Neural progenitor cell (in vitro differentiated cells): ENCODE measurements at regions not wholly inside any gene's neighbourhood (a gene's known extent, or its start where the extent isn't known, plus 50 kb on each side); places are given as distances from the start of the nearest gene placed in this dataset.

Experiments
- DNase-seq: peaks from one replicate; pipeline ENCODE4 v3.0.0-alpha.2; 2016; ENCODE audit warnings: low spot score
- H2AFZ ChIP-seq: fragments of 200-600 bp; sonication (generic); replicated peaks from 2 replicates; pipeline ENCODE4 v1.6.1; 2016; ENCODE audit warnings: antibody characterized with exemption
- H3F3A ChIP-seq: fragments of 200-600 bp; sonication (generic); 2 replicates; pipeline ENCODE4 v1.6.1; 2016; ENCODE audit warnings: antibody characterized with exemption, low read depth
- H3K27ac ChIP-seq: fragments of 200-600 bp; sonication (generic); 2 replicates; pipeline ENCODE4 v1.5.1; 2016; ENCODE audit warnings: mild to moderate bottlenecking
- H3K27me3 ChIP-seq: fragments of 200-600 bp; sonication (generic); 2 replicates; pipeline ENCODE4 v1.6.1; 2016; ENCODE audit warnings: mild to moderate bottlenecking, moderate library complexity
- H3K36me3 ChIP-seq: fragments of 200-600 bp; sonication (generic); 2 replicates; pipeline ENCODE4 v1.5.1; 2016
- H3K4me1 ChIP-seq: fragments of 200-600 bp; sonication (generic); 2 replicates; pipeline ENCODE4 v1.6.1; 2016; ENCODE audit warnings: mixed run types
- H3K4me2 ChIP-seq: fragments of 200-600 bp; sonication (generic); 2 replicates; pipeline ENCODE4 v1.6.1; 2016
- H3K4me3 ChIP-seq: fragments of 200-600 bp; sonication (generic); 2 replicates; pipeline ENCODE4 v1.5.1; 2016
- H3K79me2 ChIP-seq: fragments of 200-600 bp; sonication (generic); 2 replicates; pipeline ENCODE4 v1.6.1; 2016; ENCODE audit warnings: low read depth
- H3K9ac ChIP-seq: fragments of 200-600 bp; sonication (generic); 2 replicates; pipeline ENCODE4 v1.6.1; 2016
- H3K9me3 ChIP-seq: fragments of 200-600 bp; sonication (generic); 2 replicates; pipeline ENCODE4 v1.5.1; 2016; ENCODE audit warnings: low read depth
- H4K20me1 ChIP-seq: fragments of 200-600 bp; sonication (generic); 2 replicates; pipeline ENCODE4 v1.6.1; 2016; ENCODE audit warnings: low read depth
- H3K27ac Mint-ChIP-seq: 3 replicates; pipeline ENCODE4 v1.8.0; 2021; ENCODE audit warnings: mixed read lengths
- H3K27me3 Mint-ChIP-seq: 2 replicates; pipeline ENCODE4 v1.8.0; 2022; ENCODE audit warnings: low read depth, mild to moderate bottlenecking, inconsistent platforms, moderate library complexity, mixed read lengths; ENCODE audit not compliant: insufficient read depth
- H3K36me3 Mint-ChIP-seq: 3 replicates; pipeline ENCODE4 v1.8.0; 2021; ENCODE audit warnings: mixed read lengths
- H3K4me1 Mint-ChIP-seq: 3 replicates; pipeline ENCODE4 v1.8.0; 2021; ENCODE audit warnings: mixed read lengths
- H3K4me3 Mint-ChIP-seq: 3 replicates; pipeline ENCODE4 v1.8.0; 2021; ENCODE audit warnings: mild to moderate bottlenecking, moderate library complexity, mixed read lengths
- H3K9me3 Mint-ChIP-seq: 3 replicates; pipeline ENCODE4 v1.8.0; 2020; ENCODE audit warnings: mixed read lengths
- EZH2 ChIP-seq: fragments of 200-600 bp; sonication (generic); IDR thresholded peaks from 2 replicates; pipeline ENCODE4 v1.6.1; 2017; ENCODE audit warnings: antibody characterized with exemption, mild to moderate bottlenecking, moderate library complexity
- EZH2phosphoT487 ChIP-seq: fragments of 200-600 bp; sonication (generic); IDR thresholded peaks from 2 replicates; pipeline ENCODE4 v1.6.1; 2017; ENCODE audit warnings: antibody characterized with exemption
- TF ChIP-seq, protein P1 (sequence below): fragments of 200-600 bp; sonication (generic); IDR thresholded peaks from 2 replicates; pipeline ENCODE4 v1.5.1; 2017; ENCODE audit warnings: antibody characterized with exemption, mild to moderate bottlenecking

DNA sequence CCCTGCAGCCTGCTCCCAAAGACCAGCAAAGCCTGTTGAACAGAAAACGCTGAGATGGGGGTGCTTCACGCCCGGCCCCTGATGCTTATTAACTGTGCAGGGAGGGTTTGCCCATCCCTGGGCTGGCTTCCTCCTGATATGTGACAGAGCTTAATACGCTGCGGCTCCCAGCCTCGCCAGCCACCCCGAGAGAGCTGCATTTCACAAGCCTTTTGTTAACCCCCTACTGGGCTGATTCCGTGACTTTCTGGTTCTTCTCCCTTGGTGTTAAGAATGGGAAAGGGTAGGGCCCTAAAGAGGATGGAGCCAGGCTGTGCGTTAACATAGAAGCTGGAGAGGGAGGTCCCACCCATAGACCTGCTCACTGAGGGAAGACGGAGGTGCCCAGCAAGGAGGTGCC lies 211.8 kb downstream of the ENGASE start:
- Mint-ChIP-seq H3K9me3 (no peaks in the 10 kb centered on the region), H3K4me3 (no peak overlapping the region), H3K4me1 (no peaks in the 10 kb centered on the region), H3K36me3 (no peaks in the 10 kb centered on the region), H3K27me3 (peaks cover 25% of the 10 kb centered on the region), H3K27ac (no peak overlapping the region)
- DNase-seq = no peak
- no peaks in the 10 kb centered on the region for H3F3A ChIP-seq
- no peaks in the 10 kb centered on the region for H4K20me1 ChIP-seq
- H3K9me3 ChIP-seq = no peaks in the 10 kb centered on the region
- H3K4me3 ChIP-seq = no peak overlapping the region
- no peak overlapping the region for H2AFZ ChIP-seq
- H3K27me3 ChIP-seq = no peaks in the 10 kb centered on the region
- TF ChIP-seq EZH2 (no peak), EZH2phosphoT487 (no peak)
- TF ChIP-seq, protein P1, sequence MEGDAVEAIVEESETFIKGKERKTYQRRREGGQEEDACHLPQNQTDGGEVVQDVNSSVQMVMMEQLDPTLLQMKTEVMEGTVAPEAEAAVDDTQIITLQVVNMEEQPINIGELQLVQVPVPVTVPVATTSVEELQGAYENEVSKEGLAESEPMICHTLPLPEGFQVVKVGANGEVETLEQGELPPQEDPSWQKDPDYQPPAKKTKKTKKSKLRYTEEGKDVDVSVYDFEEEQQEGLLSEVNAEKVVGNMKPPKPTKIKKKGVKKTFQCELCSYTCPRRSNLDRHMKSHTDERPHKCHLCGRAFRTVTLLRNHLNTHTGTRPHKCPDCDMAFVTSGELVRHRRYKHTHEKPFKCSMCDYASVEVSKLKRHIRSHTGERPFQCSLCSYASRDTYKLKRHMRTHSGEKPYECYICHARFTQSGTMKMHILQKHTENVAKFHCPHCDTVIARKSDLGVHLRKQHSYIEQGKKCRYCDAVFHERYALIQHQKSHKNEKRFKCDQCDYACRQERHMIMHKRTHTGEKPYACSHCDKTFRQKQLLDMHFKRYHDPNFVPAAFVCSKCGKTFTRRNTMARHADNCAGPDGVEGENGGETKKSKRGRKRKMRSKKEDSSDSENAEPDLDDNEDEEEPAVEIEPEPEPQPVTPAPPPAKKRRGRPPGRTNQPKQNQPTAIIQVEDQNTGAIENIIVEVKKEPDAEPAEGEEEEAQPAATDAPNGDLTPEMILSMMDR = no peak
- no peaks in the 10 kb centered on the region for H3K36me3 ChIP-seq
- no peaks in the 10 kb centered on the region for H3K79me2 ChIP-seq
- no peak overlapping the region for H3K27ac ChIP-seq
- H3K4me2 ChIP-seq = no peak overlapping the region
- no peak overlapping the region for H3K9ac ChIP-seq
- no peaks in the 10 kb centered on the region for H3K4me1 ChIP-seq

- H3K4me2 ChIP-seq = no peak overlapping the region
- H3K4me3 ChIP-seq = no peak overlapping the region
- H3K9ac ChIP-seq = no peak overlapping the region
- Mint-ChIP-seq H3K27ac (no peak overlapping the region), H3K27me3 (peaks cover 25% of the 10 kb centered on the region), H3K4me3 (no peak overlapping the region), H3K9me3 (no peaks in the 10 kb centered on the region), H3K36me3 (no peaks in the 10 kb centered on the region), H3K4me1 (no peaks in the 10 kb centered on the region)
- H3K36me3 ChIP-seq = no peaks in the 10 kb centered on the region
- no peak for DNase-seq
- no peak overlapping the region for H2AFZ ChIP-seq
- no peaks in the 10 kb centered on the region for H3K9me3 ChIP-seq
- no peaks in the 10 kb centered on the region for H4K20me1 ChIP-seq
- H3K4me1 ChIP-seq = no peaks in the 10 kb centered on the region
- TF ChIP-seq EZH2 (no peak), EZH2phosphoT487 (no peak)
- TF ChIP-seq, protein P1 = no peak
- no peaks in the 10 kb centered on the region for H3F3A ChIP-seq
- H3K79me2 ChIP-seq = no peaks in the 10 kb centered on the region
- H3K27ac ChIP-seq = no peak overlapping the region
- no peaks in the 10 kb centered on the region for H3K27me3 ChIP-seq
These were observed 211.3 kb downstream of the ENGASE start for GRCh38 chr17:79285973-79286372.

DNA sequence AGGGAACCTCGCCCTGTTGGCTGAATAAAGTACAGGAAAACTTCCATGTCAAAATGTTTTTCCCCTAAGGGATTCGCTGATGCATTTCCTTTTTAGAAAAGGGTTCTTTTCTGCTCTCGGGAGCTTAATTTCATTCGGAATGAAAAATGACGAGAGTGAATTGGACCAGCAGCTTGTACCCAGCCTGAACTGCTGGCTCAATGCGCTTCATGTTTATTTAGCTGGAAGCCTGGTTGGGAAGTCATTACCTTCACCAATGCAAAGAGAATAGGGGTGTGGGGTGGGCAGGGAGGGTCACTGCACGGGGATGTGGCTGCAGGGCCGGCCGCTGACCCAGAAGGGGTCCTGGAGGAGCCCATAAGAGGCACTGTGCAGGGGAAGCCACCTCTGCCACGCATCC lies 207.7 kb downstream of the ENGASE start:
- Histone ChIP-seq H3K27me3 (no peaks in the 10 kb centered on the region), H3K79me2 (no peaks in the 10 kb centered on the region), H3K4me2 (no peak overlapping the region), H3K9ac (no peak overlapping the region), H2AFZ (no peak overlapping the region), H3F3A (no peaks in the 10 kb centered on the region), H3K27ac (no peak overlapping the region), H3K9me3 (no peaks in the 10 kb centered on the region), H3K4me1 (no peaks in the 10 kb centered on the region), H3K4me3 (no peak overlapping the region), H4K20me1 (no peaks in the 10 kb centered on the region), H3K36me3 (no peaks in the 10 kb centered on the region)
- no peak overlapping the region for H3K4me3 Mint-ChIP-seq
- peaks cover 20% of the 10 kb centered on the region for H3K27me3 Mint-ChIP-seq
- no peak overlapping the region for H3K27ac Mint-ChIP-seq
- H3K36me3 Mint-ChIP-seq = no peaks in the 10 kb centered on the region
- H3K4me1 Mint-ChIP-seq = no peaks in the 10 kb centered on the region
- H3K9me3 Mint-ChIP-seq = no peaks in the 10 kb centered on the region
- no peak for DNase-seq
- TF ChIP-seq EZH2 = no peak
- no peak for TF ChIP-seq EZH2phosphoT487
- TF ChIP-seq, protein P1 = no peak
